GM23338 (cell line): ENCODE measurements at regions not wholly inside any gene's neighbourhood (a gene's known extent, or its start where the extent isn't known, plus 50 kb on each side); places are given as distances from the start of the nearest gene placed in this dataset.

Experiments
- ATAC-seq: fragments of 200-7000 bp; cut with Tn5 transposase; 3 replicates; pipeline ENCODE4 v1.9.1; 2020
- DNase-seq: peaks from one replicate; pipeline ENCODE4 v3.0.0-alpha.2; 2015; ENCODE audit warnings: low spot score
- H2AFZ ChIP-seq: fragments of 200-600 bp; sonication (generic); 2 replicates; pipeline ENCODE4 v1.8.0; 2016; ENCODE audit warnings: antibody characterized with exemption, mild to moderate bottlenecking, moderate library complexity
- H3F3A ChIP-seq: fragments of 200-600 bp; sonication (generic); replicated peaks from 2 replicates; pipeline ENCODE4 v1.8.0; 2017; ENCODE audit warnings: antibody characterized with exemption, mixed run types, low read depth
- H3K27ac ChIP-seq: fragments of 200-600 bp; sonication (generic); 2 replicates; pipeline ENCODE4 v1.6.1; 2016; ENCODE audit warnings: low read depth
- H3K27me3 ChIP-seq: fragments of 200-600 bp; sonication (generic); 2 replicates; pipeline ENCODE4 v1.8.0; 2016; ENCODE audit warnings: mild to moderate bottlenecking, mixed run types, moderate library complexity; ENCODE audit not compliant: insufficient read depth
- H3K36me3 ChIP-seq: fragments of 200-600 bp; sonication (generic); 2 replicates; pipeline ENCODE4 v1.8.0; 2016; ENCODE audit warnings: mild to moderate bottlenecking; ENCODE audit not compliant: insufficient read depth
- H3K4me1 ChIP-seq: fragments of 200-600 bp; sonication (generic); 2 replicates; pipeline ENCODE4 v1.8.0; 2016; ENCODE audit warnings: mild to moderate bottlenecking, moderate library complexity; ENCODE audit not compliant: insufficient read depth
- H3K4me2 ChIP-seq: fragments of 200-600 bp; sonication (generic); 2 replicates; pipeline ENCODE4 v1.7.1; 2017; ENCODE audit warnings: mixed run types
- H3K4me3 ChIP-seq: fragments of 200-600 bp; sonication (generic); 2 replicates; pipeline ENCODE4 v1.6.1; 2016; ENCODE audit warnings: mixed run types
- H3K79me2 ChIP-seq: fragments of 200-600 bp; sonication (generic); replicated peaks from 2 replicates; pipeline ENCODE4 v1.8.0; 2017; ENCODE audit warnings: mild to moderate bottlenecking; ENCODE audit not compliant: insufficient read depth
- H3K9me2 ChIP-seq: fragments of 200-600 bp; sonication (generic); 2 replicates; pipeline ENCODE4 v1.8.0; 2017; ENCODE audit not compliant: insufficient read depth
- H4K20me1 ChIP-seq: fragments of 200-600 bp; sonication (generic); replicated peaks from 2 replicates; pipeline ENCODE4 v1.8.0; 2017; ENCODE audit warnings: mild to moderate bottlenecking; ENCODE audit not compliant: insufficient read depth
- H3K27ac Mint-ChIP-seq: 2 replicates; pipeline ENCODE4 v1.8.0; 2020; ENCODE audit warnings: inconsistent platforms, mild to moderate bottlenecking, moderate library complexity, mixed read lengths
- H3K27me3 Mint-ChIP-seq: 3 replicates; pipeline ENCODE4 v1.8.0; 2022; ENCODE audit warnings: low read depth, mild to moderate bottlenecking, moderate library complexity, mixed read lengths, inconsistent platforms; ENCODE audit not compliant: insufficient read depth, poor library complexity
- H3K36me3 Mint-ChIP-seq: 3 replicates; pipeline ENCODE4 v1.8.0; 2021; ENCODE audit warnings: low read depth, mild to moderate bottlenecking, inconsistent platforms, moderate library complexity, mixed read lengths
- H3K4me1 Mint-ChIP-seq: 3 replicates; pipeline ENCODE4 v1.8.0; 2020; ENCODE audit warnings: mild to moderate bottlenecking, inconsistent platforms, mixed read lengths
- H3K4me3 Mint-ChIP-seq: 3 replicates; pipeline ENCODE4 v1.8.0; 2021; ENCODE audit warnings: moderate library complexity, mild to moderate bottlenecking, inconsistent platforms, mixed read lengths
- H3K9me3 Mint-ChIP-seq: 3 replicates; pipeline ENCODE4 v1.8.0; 2020; ENCODE audit warnings: moderate library complexity, mild to moderate bottlenecking, inconsistent platforms, mixed read lengths
- CREB1 ChIP-seq: fragments of 250-450 bp; sonication (Bioruptor Pico); IDR thresholded peaks from 2 replicates; pipeline ENCODE4 v1.5.0; 2020; ENCODE audit warnings: low read depth, mild to moderate bottlenecking, moderate library complexity
- EZH2 ChIP-seq: fragments of 200-600 bp; sonication (generic); IDR thresholded peaks from one replicate; pipeline ENCODE4 v1.8.0; 2017; ENCODE audit warnings: antibody characterized with exemption, mild to moderate bottlenecking, low read depth; ENCODE audit not compliant: unreplicated experiment
- EZH2phosphoT487 ChIP-seq: fragments of 200-600 bp; sonication (generic); IDR thresholded peaks from one replicate; pipeline ENCODE4 v1.8.1; 2018; ENCODE audit warnings: antibody characterized with exemption; ENCODE audit not compliant: unreplicated experiment
- JUNB ChIP-seq: IDR thresholded peaks from one replicate; pipeline ENCODE4 v1.6.1; 2016; ENCODE audit warnings: antibody characterized with exemption; ENCODE audit not compliant: unreplicated experiment
- NANOG ChIP-seq: IDR thresholded peaks from 2 replicates; pipeline ENCODE4 v1.6.1; 2016; ENCODE audit warnings: antibody characterized with exemption, borderline replicate concordance
- POLR2AphosphoS5 ChIP-seq: IDR thresholded peaks from 2 replicates; pipeline ENCODE4 v1.6.1; 2016; ENCODE audit warnings: antibody characterized with exemption, low read depth
- STAT1 ChIP-seq: IDR thresholded peaks from one replicate; pipeline ENCODE4 v1.6.1; 2016; ENCODE audit warnings: antibody characterized with exemption; ENCODE audit not compliant: unreplicated experiment
- ZNF114 ChIP-seq: fragments of 250-450 bp; sonication (Bioruptor Pico); IDR thresholded peaks from 2 replicates; pipeline ENCODE4 v1.5.0; 2020; ENCODE audit warnings: mild to moderate bottlenecking, moderate library complexity
- ZNF331 ChIP-seq: fragments of 250-450 bp; sonication (Bioruptor Pico); IDR thresholded peaks from 2 replicates; pipeline ENCODE4 v1.5.0; 2020; ENCODE audit warnings: low read depth, mild to moderate bottlenecking, moderate library complexity
- TF ChIP-seq, protein P1 (sequence below): fragments of 250-450 bp; sonication (Bioruptor Pico); IDR thresholded peaks from 2 replicates; pipeline ENCODE4 v1.5.0; 2020; ENCODE audit warnings: mild to moderate bottlenecking, moderate library complexity
- TF ChIP-seq, protein P2 (sequence below): IDR thresholded peaks from 2 replicates; pipeline ENCODE4 v1.6.1; 2016; ENCODE audit warnings: antibody characterized with exemption
- TF ChIP-seq, protein P3 (sequence below): IDR thresholded peaks from one replicate; pipeline ENCODE4 v1.6.1; 2018; ENCODE audit warnings: antibody characterized with exemption; ENCODE audit not compliant: unreplicated experiment
- TF ChIP-seq, protein P4 (sequence below), 2 experiments: fragments of 200-600 bp in 1 of 2; sonication (generic) in 1 of 2; conservative IDR thresholded peaks; 2 replicates each; pipeline versions ENCODE4 v1.5.1 to v1.6.1; 2016 to 2017; ENCODE audit warnings: antibody characterized with exemption in 2 of 2, low read depth in 2 of 2, mild to moderate bottlenecking in 2 of 2, moderate library complexity in 1 of 2

DNA sequence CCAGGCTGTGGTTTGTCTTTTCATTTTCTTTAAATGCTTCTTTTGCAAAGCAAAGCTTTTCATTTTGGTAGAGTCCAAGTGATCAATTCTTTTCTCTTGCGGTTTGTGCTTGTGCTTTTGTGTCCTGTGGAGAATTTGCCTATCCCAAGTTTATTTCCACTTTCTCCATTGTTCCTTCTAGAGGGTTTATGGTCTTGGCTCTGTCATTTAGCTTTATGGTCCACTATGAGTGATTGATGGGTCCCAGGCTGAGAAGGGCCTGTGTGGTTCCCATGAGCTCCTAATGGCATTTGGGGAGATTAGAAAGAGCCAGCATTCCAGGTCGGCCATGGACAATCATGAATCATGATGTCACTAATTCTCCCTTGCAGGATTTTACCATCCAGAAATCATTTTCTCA is 86.5 kb downstream of the CPZ start:
- H3K27me3 Mint-ChIP-seq, result peaks cover 6% of the 10 kb centered on the region
- Histone ChIP-seq H3K9me2 (no peaks in the 10 kb centered on the region), H3K79me2 (no peaks in the 10 kb centered on the region), H3K4me1 (no peaks in the 10 kb centered on the region), H2AFZ (no peak overlapping the region), H3K36me3 (no peaks in the 10 kb centered on the region), H3K4me3 (no peak overlapping the region), H3K27ac (no peak overlapping the region), H3K4me2 (no peak overlapping the region), H3K27me3 (no peaks in the 10 kb centered on the region), H4K20me1 (no peaks in the 10 kb centered on the region; the same call in none of the 2 replicates), H3F3A (no peaks in the 10 kb centered on the region)
- H3K9me3 Mint-ChIP-seq, result no peaks in the 10 kb centered on the region; the same call in 2 of the 3 replicates
- TF ChIP-seq JUNB (no peak), STAT1 (no peak), EZH2 (no peak), ZNF114 (no peak), EZH2phosphoT487 (no peak), POLR2AphosphoS5 (no peak), ZNF331 (no peak), CREB1 (CRISPR knock-in tag) (no peak), NANOG (no peak)
- TF ChIP-seq, protein P1, sequence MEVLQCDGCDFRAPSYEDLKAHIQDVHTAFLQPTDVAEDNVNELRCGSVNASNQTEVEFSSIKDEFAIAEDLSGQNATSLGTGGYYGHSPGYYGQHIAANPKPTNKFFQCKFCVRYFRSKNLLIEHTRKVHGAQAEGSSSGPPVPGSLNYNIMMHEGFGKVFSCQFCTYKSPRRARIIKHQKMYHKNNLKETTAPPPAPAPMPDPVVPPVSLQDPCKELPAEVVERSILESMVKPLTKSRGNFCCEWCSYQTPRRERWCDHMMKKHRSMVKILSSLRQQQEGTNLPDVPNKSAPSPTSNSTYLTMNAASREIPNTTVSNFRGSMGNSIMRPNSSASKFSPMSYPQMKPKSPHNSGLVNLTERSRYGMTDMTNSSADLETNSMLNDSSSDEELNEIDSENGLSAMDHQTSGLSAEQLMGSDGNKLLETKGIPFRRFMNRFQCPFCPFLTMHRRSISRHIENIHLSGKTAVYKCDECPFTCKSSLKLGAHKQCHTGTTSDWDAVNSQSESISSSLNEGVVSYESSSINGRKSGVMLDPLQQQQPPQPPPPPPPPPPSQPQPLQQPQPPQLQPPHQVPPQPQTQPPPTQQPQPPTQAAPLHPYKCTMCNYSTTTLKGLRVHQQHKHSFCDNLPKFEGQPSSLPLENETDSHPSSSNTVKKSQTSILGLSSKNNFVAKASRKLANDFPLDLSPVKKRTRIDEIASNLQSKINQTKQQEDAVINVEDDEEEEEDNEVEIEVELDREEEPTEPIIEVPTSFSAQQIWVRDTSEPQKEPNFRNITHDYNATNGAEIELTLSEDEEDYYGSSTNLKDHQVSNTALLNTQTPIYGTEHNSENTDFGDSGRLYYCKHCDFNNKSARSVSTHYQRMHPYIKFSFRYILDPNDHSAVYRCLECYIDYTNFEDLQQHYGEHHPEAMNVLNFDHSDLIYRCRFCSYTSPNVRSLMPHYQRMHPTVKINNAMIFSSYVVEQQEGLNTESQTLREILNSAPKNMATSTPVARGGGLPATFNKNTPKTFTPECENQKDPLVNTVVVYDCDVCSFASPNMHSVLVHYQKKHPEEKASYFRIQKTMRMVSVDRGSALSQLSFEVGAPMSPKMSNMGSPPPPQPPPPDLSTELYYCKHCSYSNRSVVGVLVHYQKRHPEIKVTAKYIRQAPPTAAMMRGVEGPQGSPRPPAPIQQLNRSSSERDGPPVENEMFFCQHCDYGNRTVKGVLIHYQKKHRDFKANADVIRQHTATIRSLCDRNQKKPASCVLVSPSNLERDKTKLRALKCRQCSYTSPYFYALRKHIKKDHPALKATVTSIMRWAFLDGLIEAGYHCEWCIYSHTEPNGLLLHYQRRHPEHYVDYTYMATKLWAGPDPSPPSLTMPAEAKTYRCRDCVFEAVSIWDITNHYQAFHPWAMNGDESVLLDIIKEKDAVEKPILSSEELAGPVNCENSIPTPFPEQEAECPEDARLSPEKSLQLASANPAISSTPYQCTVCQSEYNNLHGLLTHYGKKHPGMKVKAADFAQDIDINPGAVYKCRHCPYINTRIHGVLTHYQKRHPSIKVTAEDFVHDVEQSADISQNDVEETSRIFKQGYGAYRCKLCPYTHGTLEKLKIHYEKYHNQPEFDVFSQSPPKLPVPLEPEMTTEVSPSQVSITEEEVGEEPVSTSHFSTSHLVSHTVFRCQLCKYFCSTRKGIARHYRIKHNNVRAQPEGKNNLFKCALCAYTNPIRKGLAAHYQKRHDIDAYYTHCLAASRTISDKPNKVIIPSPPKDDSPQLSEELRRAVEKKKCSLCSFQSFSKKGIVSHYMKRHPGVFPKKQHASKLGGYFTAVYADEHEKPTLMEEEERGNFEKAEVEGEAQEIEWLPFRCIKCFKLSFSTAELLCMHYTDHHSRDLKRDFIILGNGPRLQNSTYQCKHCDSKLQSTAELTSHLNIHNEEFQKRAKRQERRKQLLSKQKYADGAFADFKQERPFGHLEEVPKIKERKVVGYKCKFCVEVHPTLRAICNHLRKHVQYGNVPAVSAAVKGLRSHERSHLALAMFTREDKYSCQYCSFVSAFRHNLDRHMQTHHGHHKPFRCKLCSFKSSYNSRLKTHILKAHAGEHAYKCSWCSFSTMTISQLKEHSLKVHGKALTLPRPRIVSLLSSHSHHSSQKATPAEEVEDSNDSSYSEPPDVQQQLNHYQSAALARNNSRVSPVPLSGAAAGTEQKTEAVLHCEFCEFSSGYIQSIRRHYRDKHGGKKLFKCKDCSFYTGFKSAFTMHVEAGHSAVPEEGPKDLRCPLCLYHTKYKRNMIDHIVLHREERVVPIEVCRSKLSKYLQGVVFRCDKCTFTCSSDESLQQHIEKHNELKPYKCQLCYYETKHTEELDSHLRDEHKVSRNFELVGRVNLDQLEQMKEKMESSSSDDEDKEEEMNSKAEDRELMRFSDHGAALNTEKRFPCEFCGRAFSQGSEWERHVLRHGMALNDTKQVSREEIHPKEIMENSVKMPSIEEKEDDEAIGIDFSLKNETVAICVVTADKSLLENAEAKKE (CRISPR knock-in tag), result no peak
- TF ChIP-seq, protein P2, sequence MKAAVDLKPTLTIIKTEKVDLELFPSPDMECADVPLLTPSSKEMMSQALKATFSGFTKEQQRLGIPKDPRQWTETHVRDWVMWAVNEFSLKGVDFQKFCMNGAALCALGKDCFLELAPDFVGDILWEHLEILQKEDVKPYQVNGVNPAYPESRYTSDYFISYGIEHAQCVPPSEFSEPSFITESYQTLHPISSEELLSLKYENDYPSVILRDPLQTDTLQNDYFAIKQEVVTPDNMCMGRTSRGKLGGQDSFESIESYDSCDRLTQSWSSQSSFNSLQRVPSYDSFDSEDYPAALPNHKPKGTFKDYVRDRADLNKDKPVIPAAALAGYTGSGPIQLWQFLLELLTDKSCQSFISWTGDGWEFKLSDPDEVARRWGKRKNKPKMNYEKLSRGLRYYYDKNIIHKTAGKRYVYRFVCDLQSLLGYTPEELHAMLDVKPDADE, result no peak
- TF ChIP-seq, protein P3, sequence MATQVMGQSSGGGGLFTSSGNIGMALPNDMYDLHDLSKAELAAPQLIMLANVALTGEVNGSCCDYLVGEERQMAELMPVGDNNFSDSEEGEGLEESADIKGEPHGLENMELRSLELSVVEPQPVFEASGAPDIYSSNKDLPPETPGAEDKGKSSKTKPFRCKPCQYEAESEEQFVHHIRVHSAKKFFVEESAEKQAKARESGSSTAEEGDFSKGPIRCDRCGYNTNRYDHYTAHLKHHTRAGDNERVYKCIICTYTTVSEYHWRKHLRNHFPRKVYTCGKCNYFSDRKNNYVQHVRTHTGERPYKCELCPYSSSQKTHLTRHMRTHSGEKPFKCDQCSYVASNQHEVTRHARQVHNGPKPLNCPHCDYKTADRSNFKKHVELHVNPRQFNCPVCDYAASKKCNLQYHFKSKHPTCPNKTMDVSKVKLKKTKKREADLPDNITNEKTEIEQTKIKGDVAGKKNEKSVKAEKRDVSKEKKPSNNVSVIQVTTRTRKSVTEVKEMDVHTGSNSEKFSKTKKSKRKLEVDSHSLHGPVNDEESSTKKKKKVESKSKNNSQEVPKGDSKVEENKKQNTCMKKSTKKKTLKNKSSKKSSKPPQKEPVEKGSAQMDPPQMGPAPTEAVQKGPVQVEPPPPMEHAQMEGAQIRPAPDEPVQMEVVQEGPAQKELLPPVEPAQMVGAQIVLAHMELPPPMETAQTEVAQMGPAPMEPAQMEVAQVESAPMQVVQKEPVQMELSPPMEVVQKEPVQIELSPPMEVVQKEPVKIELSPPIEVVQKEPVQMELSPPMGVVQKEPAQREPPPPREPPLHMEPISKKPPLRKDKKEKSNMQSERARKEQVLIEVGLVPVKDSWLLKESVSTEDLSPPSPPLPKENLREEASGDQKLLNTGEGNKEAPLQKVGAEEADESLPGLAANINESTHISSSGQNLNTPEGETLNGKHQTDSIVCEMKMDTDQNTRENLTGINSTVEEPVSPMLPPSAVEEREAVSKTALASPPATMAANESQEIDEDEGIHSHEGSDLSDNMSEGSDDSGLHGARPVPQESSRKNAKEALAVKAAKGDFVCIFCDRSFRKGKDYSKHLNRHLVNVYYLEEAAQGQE, result no peak
- TF ChIP-seq, protein P4, sequence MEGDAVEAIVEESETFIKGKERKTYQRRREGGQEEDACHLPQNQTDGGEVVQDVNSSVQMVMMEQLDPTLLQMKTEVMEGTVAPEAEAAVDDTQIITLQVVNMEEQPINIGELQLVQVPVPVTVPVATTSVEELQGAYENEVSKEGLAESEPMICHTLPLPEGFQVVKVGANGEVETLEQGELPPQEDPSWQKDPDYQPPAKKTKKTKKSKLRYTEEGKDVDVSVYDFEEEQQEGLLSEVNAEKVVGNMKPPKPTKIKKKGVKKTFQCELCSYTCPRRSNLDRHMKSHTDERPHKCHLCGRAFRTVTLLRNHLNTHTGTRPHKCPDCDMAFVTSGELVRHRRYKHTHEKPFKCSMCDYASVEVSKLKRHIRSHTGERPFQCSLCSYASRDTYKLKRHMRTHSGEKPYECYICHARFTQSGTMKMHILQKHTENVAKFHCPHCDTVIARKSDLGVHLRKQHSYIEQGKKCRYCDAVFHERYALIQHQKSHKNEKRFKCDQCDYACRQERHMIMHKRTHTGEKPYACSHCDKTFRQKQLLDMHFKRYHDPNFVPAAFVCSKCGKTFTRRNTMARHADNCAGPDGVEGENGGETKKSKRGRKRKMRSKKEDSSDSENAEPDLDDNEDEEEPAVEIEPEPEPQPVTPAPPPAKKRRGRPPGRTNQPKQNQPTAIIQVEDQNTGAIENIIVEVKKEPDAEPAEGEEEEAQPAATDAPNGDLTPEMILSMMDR (conservative IDR thresholded peaks at IDR 0.05; ENCODE audit: low read depth in 2 of 2), result no peak
- no peak for DNase-seq
- H3K36me3 Mint-ChIP-seq, result no peaks in the 10 kb centered on the region
- H3K27ac Mint-ChIP-seq, result no peak overlapping the region
- no peak for ATAC-seq
- H3K4me3 Mint-ChIP-seq, result no peak overlapping the region
- H3K4me1 Mint-ChIP-seq, result no peaks in the 10 kb centered on the region; the same call in 2 of the 3 replicates
